ENCODE measurements at regions not wholly inside any gene's neighbourhood (a gene's known extent, or its start where the extent isn't known, plus 50 kb on each side); places are given as distances from the start of the nearest gene placed in this dataset.

- H3K4me3 ChIP-seq (replicated peaks in 1 of 3): no peak overlapping the region
- no peaks in the 10 kb centered on the region for H3K36me3 ChIP-seq
- 79 to 83% methylated on average over 2 of the region's 2 CpGs for WGBS, 2 donors
- H3K9me3 ChIP-seq: no peaks in the 10 kb centered on the region
- H3K27me3 ChIP-seq: no peaks in the 10 kb centered on the region
- intact Hi-C loops (cut with DNase I): no loop called here
- H3K4me1 ChIP-seq: no peaks in the 10 kb centered on the region
- H3K27ac ChIP-seq: no peak overlapping the region
- TF ChIP-seq CTCF (IDR thresholded peaks at IDR 0.05): no peak
- TF ChIP-seq POLR2A (IDR thresholded peaks at IDR 0.05): no peak
- DNase-seq: no peak
These were observed 422.2 kb downstream of the GABRG1 start for GRCh38 chr4:45701621-45702020.

GRCh38 chr4:45693746-45694145 lies 430.1 kb downstream of the GABRG1 start:
- peak; percentile 36 to 51 for DNase-seq
- Histone ChIP-seq H3K4me1 (peaks cover 9 to 11% of the 10 kb centered on the region in 2 donors), H3K27me3 (no peaks in the 10 kb centered on the region), H3K36me3 (no peaks in the 10 kb centered on the region), H3K9me3 (no peaks in the 10 kb centered on the region), H3K27ac (peak overlapping the region in 2 of 3 donors; percentile 19 to 59), H3K4me3 (replicated peaks in 1 of 3) (no peak overlapping the region)
- intact Hi-C loops (cut with DNase I): no loop called here
- TF ChIP-seq CTCF (IDR thresholded peaks at IDR 0.05) (no peak), POLR2A (IDR thresholded peaks at IDR 0.05) (no peak)

GRCh38 chr4:45692131-45692735 lies 431.6 kb downstream of the GABRG1 start:
- intact Hi-C loops (cut with DNase I): no loop called here
- Histone ChIP-seq H3K36me3 (no peaks in the 10 kb centered on the region), H3K4me3 (replicated peaks in 1 of 3) (no peak overlapping the region), H3K9me3 (no peaks in the 10 kb centered on the region), H3K4me1 (peaks cover 9 to 11% of the 10 kb centered on the region in 2 donors), H3K27me3 (no peaks in the 10 kb centered on the region), H3K27ac (no peak overlapping the region)
- TF ChIP-seq POLR2A (IDR thresholded peaks at IDR 0.05) (no peak), CTCF (IDR thresholded peaks at IDR 0.05) (no peak)
- DNase-seq: no peak
- 77 to 80% methylated on average over 4 of the region's 4 CpGs for WGBS, 2 donors

- Histone ChIP-seq H3K27ac (no peak overlapping the region), H3K9me3 (no peaks in the 10 kb centered on the region), H3K36me3 (no peaks in the 10 kb centered on the region), H3K4me3 (replicated peaks in 1 of 3) (no peak overlapping the region), H3K4me1 (no peaks in the 10 kb centered on the region), H3K27me3 (no peaks in the 10 kb centered on the region)
- intact Hi-C loops (cut with DNase I): no loop called here
- no peak for TF ChIP-seq POLR2A (IDR thresholded peaks at IDR 0.05)
- no peak for TF ChIP-seq CTCF (IDR thresholded peaks at IDR 0.05)
- WGBS, 2 donors: 48 to 68% methylated on average over 2 of the region's 2 CpGs
- no peak for DNase-seq
These were observed 435.5 kb downstream of the GABRG1 start for GRCh38 chr4:45688341-45688740.

- H3K4me3 ChIP-seq (replicated peaks in 1 of 3): no peak overlapping the region
- TF ChIP-seq POLR2A (IDR thresholded peaks at IDR 0.05) (no peak), CTCF (IDR thresholded peaks at IDR 0.05) (no peak)
- H3K9me3 ChIP-seq: no peaks in the 10 kb centered on the region
- DNase-seq: no peak
- no peak overlapping the region for H3K27ac ChIP-seq
- no peaks in the 10 kb centered on the region for H3K36me3 ChIP-seq
- WGBS, 2 donors: 93 to 94% methylated on average over 2 of the region's 2 CpGs
- intact Hi-C loops (cut with DNase I): no loop called here
- H3K27me3 ChIP-seq: no peaks in the 10 kb centered on the region
- no peaks in the 10 kb centered on the region for H3K4me1 ChIP-seq
These were observed 444.4 kb downstream of the GABRG1 start for GRCh38 chr4:45679411-45679810.
